HepG2 (cell line): ENCODE measurements at regions not wholly inside any gene's neighbourhood (a gene's known extent, or its start where the extent isn't known, plus 50 kb on each side); places are given as distances from the start of the nearest gene placed in this dataset.

ENCODE experiments used
- ATAC-seq: fragments of 200-7000 bp; cut with Tn5 transposase; 3 replicates; pipeline ENCODE4 v1.9.1; 2020; ENCODE audit warnings: mild to moderate bottlenecking, moderate library complexity
- BruUV-seq: library from RNA; stranded (reverse); fragments of 400-500 nt; replicated peaks from 2 replicates; lab custom pipeline; 2021; lab: Mats Ljungman, UMichigan
- CTCF ChIA-PET: fragments of 300-600 bp; formaldehyde crosslinking; extraction: SDS; loops from one replicate; lab custom pipeline; 2021; ENCODE audit warnings: low total read pairs, inconsistent platforms, low intra/inter-chr PET ratio; lab: Yijun Ruan, JAX
- POLR2A ChIA-PET: fragments of 350-600 bp; sonication (Branson Sonifier 250); formaldehyde crosslinking; loops from one replicate; lab custom pipeline; 2020; ENCODE audit warnings: antibody characterized with exemption, inconsistent platforms; lab: Yijun Ruan, JAX
- DNase-seq: peaks from one replicate; pipeline ENCODE4 v3.0.0-alpha.2; 2015; ENCODE audit warnings: low spot score
- FAIRE-seq: peaks from 3 replicates; lab custom pipeline; 2011; peaks lifted over from hg19 to GRCh38; lab: Jason Lieb, UNC
- H2AFZ ChIP-seq: one replicate; pipeline ENCODE4 v1.6.1; 2011; ENCODE audit warnings: low read length, inconsistent platforms
- H3K27ac ChIP-seq: fragments of 300-600 bp; 3 replicates; pipeline ENCODE4 v1.8.0; 2011; ENCODE audit warnings: mixed run types, mild to moderate bottlenecking, mixed read lengths, low read length, inconsistent platforms; ENCODE audit not compliant: insufficient read depth; ENCODE audit errors: extremely low read length
- H3K27me3 ChIP-seq, 2 experiments: fragments of 200-600 bp in 1 of 2; 2 replicates in 1 of 2; 3 replicates in 1 of 2; pipeline versions ENCODE4 v1.6.0 to v1.8.0; 2011; ENCODE audit warnings: low read length in 2 of 2, mild to moderate bottlenecking in 2 of 2, moderate library complexity in 2 of 2, inconsistent platforms in 1 of 2; ENCODE audit not compliant: insufficient read depth in 2 of 2, control insufficient read depth in 1 of 2
- H3K36me3 ChIP-seq, 2 experiments: fragments of 200-600 bp in 1 of 2; replicated peaks in 1 of 2; 2 replicates in 1 of 2; 3 replicates in 1 of 2; pipeline versions ENCODE4 v1.5.1 to v1.8.0; 2011; ENCODE audit warnings: low read length in 2 of 2, inconsistent platforms in 1 of 2; ENCODE audit not compliant: insufficient read depth in 2 of 2, control insufficient read depth in 1 of 2
- H3K4me1 ChIP-seq: 2 replicates; pipeline ENCODE4 v1.5.1; 2012; ENCODE audit warnings: low read length, inconsistent platforms; ENCODE audit not compliant: insufficient read depth
- H3K4me2 ChIP-seq: 2 replicates; pipeline ENCODE4 v1.6.0; 2011; ENCODE audit warnings: low read depth, low read length, inconsistent platforms
- H3K4me3 ChIP-seq, 3 experiments: fragments of 200-600 bp in 1 of 3; sonication (generic), shearing (Covaris generic) in 1 of 3; replicated peaks in 1 of 3; 2 replicates each; pipeline ENCODE4 v1.5.1; 2011 to 2016; ENCODE audit warnings: low read length in 3 of 3, inconsistent platforms in 2 of 3, low read depth in 2 of 3, mild to moderate bottlenecking in 2 of 3, control low read depth in 1 of 3, mixed read lengths in 1 of 3; ENCODE audit not compliant: insufficient read depth in 1 of 3
- H3K79me2 ChIP-seq: one replicate; pipeline ENCODE4 v1.6.1; 2011; ENCODE audit warnings: low read length, inconsistent platforms; ENCODE audit not compliant: insufficient read depth
- H3K9ac ChIP-seq: 2 replicates; pipeline ENCODE4 v1.6.0; 2011; ENCODE audit warnings: mild to moderate bottlenecking, low read depth, low read length, inconsistent platforms; ENCODE audit not compliant: insufficient read depth
- H3K9me3 ChIP-seq: 2 replicates; pipeline ENCODE4 v1.5.1; 2012; ENCODE audit warnings: mild to moderate bottlenecking, low read length
- H4K20me1 ChIP-seq: 2 replicates; pipeline ENCODE4 v1.6.0; 2011; ENCODE audit warnings: inconsistent platforms, mild to moderate bottlenecking, low read length, moderate library complexity; ENCODE audit not compliant: insufficient read depth
- ATF4 ChIP-seq, 2 experiments: fragments of 450-650 bp in 1 of 2; sonication (generic) in 1 of 2; formaldehyde crosslinking; IDR thresholded peaks; 2 replicates each; pipeline versions ENCODE4 v1.5.0 to v1.8.0; 2020 to 2022; ENCODE audit warnings: mild to moderate bottlenecking in 1 of 2, missing genetic modification reagents in 1 of 2
- CTCF ChIP-seq: sonication (generic); formaldehyde crosslinking; IDR thresholded peaks from 2 replicates; pipeline ENCODE4 v1.5.0; 2020; ENCODE audit warnings: mild to moderate bottlenecking, missing genetic modification reagents, moderate library complexity
- EED ChIP-seq: sonication (generic); formaldehyde crosslinking; IDR thresholded peaks from 2 replicates; pipeline ENCODE4 v1.5.0; 2020; ENCODE audit warnings: mild to moderate bottlenecking, missing genetic modification reagents
- HMG20B ChIP-seq: conservative IDR thresholded peaks from 2 replicates; pipeline ENCODE4 v1.6.1; 2016; ENCODE audit warnings: missing genetic modification reagents, missing compliant biosample characterization
- MAFK ChIP-seq, 2 experiments: IDR thresholded peaks in 1 of 2; conservative IDR thresholded peaks in 1 of 2; 2 replicates each; pipeline ENCODE4 v1.6.1; 2011; ENCODE audit warnings: improper control_type of control experiment in 2 of 2, low read length in 2 of 2
- MTF2 ChIP-seq: sonication (generic); formaldehyde crosslinking; IDR thresholded peaks from 2 replicates; pipeline ENCODE4 v1.5.0; 2020; ENCODE audit warnings: missing genetic modification reagents, borderline replicate concordance
- NFE2 ChIP-seq: sonication (generic); formaldehyde crosslinking; IDR thresholded peaks from 2 replicates; pipeline ENCODE4 v1.4.0; 2020; ENCODE audit warnings: missing genetic modification reagents
- PRPF4 ChIP-seq: fragments of 200-400 bp; formaldehyde crosslinking; IDR thresholded peaks from 2 replicates; pipeline ENCODE4 v1.6.1; 2016; ENCODE audit warnings: low read length, low read depth; ENCODE audit not compliant: poor library complexity, severe bottlenecking
- RBM22 ChIP-seq: fragments of 200-400 bp; formaldehyde crosslinking; optimal IDR thresholded peaks from 2 replicates; pipeline ENCODE3; 2017; ENCODE audit warnings: mild to moderate bottlenecking, low read length, moderate library complexity
- RCOR2 ChIP-seq: IDR thresholded peaks from 2 replicates; pipeline ENCODE4 v1.6.1; 2016; ENCODE audit warnings: missing biosample characterization, missing genetic modification reagents
- SRF ChIP-seq: IDR thresholded peaks from 2 replicates; pipeline ENCODE4 v1.6.1; 2011; ENCODE audit warnings: mild to moderate bottlenecking, low read depth, low read length, moderate library complexity
- ZBTB1 ChIP-seq: sonication (generic); formaldehyde crosslinking; IDR thresholded peaks from 2 replicates; pipeline ENCODE4 v1.4.0; 2020; ENCODE audit warnings: missing genetic modification reagents, borderline replicate concordance
- ZNF569 ChIP-seq: sonication (generic); formaldehyde crosslinking; IDR thresholded peaks from 2 replicates; pipeline ENCODE4 v1.5.0; 2020; ENCODE audit warnings: mild to moderate bottlenecking, missing genetic modification reagents, moderate library complexity, borderline replicate concordance
- ZNF790 ChIP-seq: sonication (generic); formaldehyde crosslinking; IDR thresholded peaks from 2 replicates; pipeline ENCODE4 v1.8.0; 2022; ENCODE audit warnings: missing genetic modification reagents, mild to moderate bottlenecking, borderline replicate concordance
- WGBS: methylation state at CpG from one replicate; pipeline ENCODE4 v1.1.6; 2017; ENCODE audit warnings: low lambda C conversion rate; 5-methylcytosine and 5-hydroxymethylcytosine counted together
- in situ Hi-C: cut with HindIII; loops from 2 replicates; pipeline ENCODE4 v1.10.0; 2017; ENCODE audit warnings: low pct_unique_long_range_greater_than_20kb; ENCODE audit not compliant: extremely low pct_ligation_motif_present
- intact Hi-C: fragments of 100-400 bp; cut with micrococcal nuclease; formaldehyde crosslinking; loops from one replicate; pipeline ENCODE4 v1.10.0; 2022; ENCODE audit not compliant: unreplicated experiment
- TF ChIP-seq, protein P1 (sequence below): fragments of 450-650 bp; IDR thresholded peaks from 2 replicates; pipeline ENCODE4 v1.6.1; 2016

- Histone ChIP-seq H2AFZ (no peak overlapping the region), H3K4me1 (peaks cover 10% of the 10 kb centered on the region), H3K27me3 (no peaks in the 10 kb centered on the region), H3K9ac (no peak overlapping the region), H3K4me3 (no peak overlapping the region), H3K36me3 (no peaks in the 10 kb centered on the region), H4K20me1 (no peaks in the 10 kb centered on the region), H3K4me2 (no peak overlapping the region), H3K9me3 (no peaks in the 10 kb centered on the region), H3K79me2 (no peaks in the 10 kb centered on the region), H3K27ac (no peak overlapping the region)
- intact Hi-C loops (no loop called here), in situ Hi-C loops (no loop called here)
- no peak for FAIRE-seq
- TF ChIP-seq PRPF4 (no peak), MTF2 (CRISPR knock-in tag) (no peak), ATF4 (CRISPR knock-in tag; IDR thresholded peaks at IDR 0.05) (no peak)
- WGBS = 15% methylated on average over 3 of the region's 3 CpGs
- ChIA-PET POLR2A (interaction anchor here (0.6 kb wide), 1 partner anchor 595 kb away, joined by 4 read pairs; no protein-coding TSS in a partner anchor), CTCF (no interaction called here)
- no peak for DNase-seq
- no peak for ATAC-seq
- BruUV-seq = no TSS peak
Measured at GRCh38 chr3:72543246-72543645, 305.0 kb downstream of the SHQ1 start.

DNA sequence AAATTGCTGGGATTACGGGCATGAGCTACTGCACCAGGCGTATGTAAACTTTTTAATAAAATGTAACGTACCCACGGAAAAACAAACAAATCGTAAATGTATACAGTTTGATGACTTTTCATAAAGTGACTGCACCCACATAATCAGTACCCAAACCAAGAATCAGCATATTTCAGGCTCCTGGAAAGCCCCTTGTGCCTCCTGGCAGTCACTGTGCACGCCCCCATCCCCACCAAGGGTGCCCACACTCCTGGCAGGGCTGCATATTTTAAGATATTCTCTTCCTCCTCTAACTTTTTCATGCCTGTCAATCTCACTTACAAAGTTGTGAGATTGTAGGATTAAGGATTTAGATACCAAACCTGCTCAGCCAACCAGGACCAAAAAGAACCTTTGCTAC lies 305.5 kb downstream of the SHQ1 start:
- DNase-seq = no peak
- peaks cover 8% of the 10 kb centered on the region for H3K4me1 ChIP-seq
- POLR2A ChIA-PET = no interaction called here
- CTCF ChIA-PET = no interaction called here
- FAIRE-seq = no peak
- H4K20me1 ChIP-seq = no peaks in the 10 kb centered on the region
- H3K9me3 ChIP-seq = no peaks in the 10 kb centered on the region
- WGBS = 69% methylated on average over 6 of the region's 6 CpGs
- ATAC-seq = no peak
- H3K27ac ChIP-seq = no peak overlapping the region
- H3K4me3 ChIP-seq = no peak overlapping the region
- no TSS peak for BruUV-seq
- H3K36me3 ChIP-seq = no peaks in the 10 kb centered on the region
- TF ChIP-seq MAFK (conservative IDR thresholded peaks at IDR 0.05 in 1 of 2, IDR thresholded peaks at IDR 0.05 in 1 of 2; ENCODE audit: low read length in 2 of 2) (no peak), CTCF (CRISPR knock-in tag) (no peak), RCOR2 (no peak), ZNF569 (CRISPR knock-in tag) (no peak), ZNF790 (CRISPR knock-in tag) (no peak), SRF (no peak), EED (CRISPR knock-in tag) (no peak), ZBTB1 (CRISPR knock-in tag) (no peak), RBM22 (no peak), HMG20B (no peak), NFE2 (CRISPR knock-in tag) (no peak)
- TF ChIP-seq, protein P1, sequence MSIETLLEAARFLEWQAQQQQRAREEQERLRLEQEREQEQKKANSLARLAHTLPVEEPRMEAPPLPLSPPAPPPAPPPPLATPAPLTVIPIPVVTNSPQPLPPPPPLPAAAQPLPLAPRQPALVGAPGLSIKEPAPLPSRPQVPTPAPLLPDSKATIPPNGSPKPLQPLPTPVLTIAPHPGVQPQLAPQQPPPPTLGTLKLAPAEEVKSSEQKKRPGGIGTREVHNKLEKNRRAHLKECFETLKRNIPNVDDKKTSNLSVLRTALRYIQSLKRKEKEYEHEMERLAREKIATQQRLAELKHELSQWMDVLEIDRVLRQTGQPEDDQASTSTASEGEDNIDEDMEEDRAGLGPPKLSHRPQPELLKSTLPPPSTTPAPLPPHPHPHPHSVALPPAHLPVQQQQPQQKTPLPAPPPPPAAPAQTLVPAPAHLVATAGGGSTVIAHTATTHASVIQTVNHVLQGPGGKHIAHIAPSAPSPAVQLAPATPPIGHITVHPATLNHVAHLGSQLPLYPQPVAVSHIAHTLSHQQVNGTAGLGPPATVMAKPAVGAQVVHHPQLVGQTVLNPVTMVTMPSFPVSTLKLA = no peak
- intact Hi-C loops = no loop called here
- H3K9ac ChIP-seq = no peak overlapping the region
- H3K27me3 ChIP-seq = no peaks in the 10 kb centered on the region
- H3K79me2 ChIP-seq = no peaks in the 10 kb centered on the region
- H3K4me2 ChIP-seq = no peak overlapping the region
- in situ Hi-C loops = no loop called here
- H2AFZ ChIP-seq = no peak overlapping the region
